NCI-H2171 treated with DMSO at 0.1 percent for 48 hours (cell line): ENCODE measurements at regions not wholly inside any gene's neighbourhood (a gene's known extent, or its start where the extent isn't known, plus 50 kb on each side); places are given as distances from the start of the nearest gene placed in this dataset.

ENCODE experiments used
- DNase-seq: peaks from one replicate; lab custom pipeline; 2025; lab: John Stamatoyannopoulos, UW

DNA sequence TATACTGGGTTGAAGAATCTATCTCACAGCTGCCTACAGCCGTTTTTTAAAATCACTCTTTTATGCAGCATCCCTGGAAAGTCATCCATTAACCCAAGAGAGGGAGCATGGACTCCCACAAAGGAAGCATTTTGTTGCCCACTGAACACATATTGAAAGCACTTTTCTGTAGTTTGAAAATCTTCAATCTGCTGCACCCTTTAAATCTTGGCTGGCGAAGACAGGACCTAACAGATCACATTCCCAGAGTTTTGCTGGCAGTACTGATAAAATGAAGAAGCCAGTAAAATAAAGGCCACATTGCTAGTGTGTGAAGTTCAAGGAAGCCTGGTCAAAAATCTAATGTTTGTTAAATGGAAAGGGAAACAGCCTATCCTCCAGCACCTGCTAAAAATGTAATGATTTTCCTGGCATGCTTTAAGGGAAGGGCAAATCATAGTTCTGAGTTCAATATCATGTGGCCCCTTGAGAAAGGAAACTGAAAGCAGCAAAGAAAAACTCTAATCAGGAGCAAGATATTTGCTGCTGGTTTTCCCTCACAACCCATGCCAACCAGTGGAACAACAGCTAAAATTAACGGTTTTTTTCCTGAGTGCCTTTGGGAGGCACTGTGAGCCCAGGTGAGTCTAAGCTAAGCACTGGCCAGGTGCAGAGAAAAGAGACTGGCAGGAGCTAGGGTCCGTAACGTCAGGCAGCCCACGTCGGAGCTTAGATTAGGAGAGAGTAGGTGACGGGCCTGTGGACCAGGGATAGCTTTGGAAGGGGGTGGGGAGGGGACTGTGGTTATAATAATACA, 97.9 kb upstream of the PALS2 start:
- DNase-seq = no peak

DNA sequence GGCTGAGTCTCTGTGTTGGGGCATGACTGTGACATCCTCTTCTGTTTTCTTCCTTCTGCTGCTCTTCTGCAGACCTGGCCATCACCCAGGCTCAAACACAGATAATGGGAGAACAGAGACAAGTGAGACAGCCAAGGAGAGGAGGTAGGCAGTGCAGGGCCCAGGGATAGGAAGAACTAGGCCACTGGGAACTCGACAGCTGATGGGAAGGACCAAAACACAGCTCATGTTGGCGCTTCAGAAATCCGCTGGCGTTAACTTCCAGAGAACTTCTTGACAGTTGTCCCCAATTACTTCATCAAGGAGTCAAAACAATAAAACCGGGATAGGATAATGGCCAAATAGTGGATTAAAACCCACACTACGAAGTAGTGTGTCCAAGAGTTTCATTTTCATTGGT, 97.0 kb upstream of the PALS2 start:
- DNase-seq = no peak

DNA sequence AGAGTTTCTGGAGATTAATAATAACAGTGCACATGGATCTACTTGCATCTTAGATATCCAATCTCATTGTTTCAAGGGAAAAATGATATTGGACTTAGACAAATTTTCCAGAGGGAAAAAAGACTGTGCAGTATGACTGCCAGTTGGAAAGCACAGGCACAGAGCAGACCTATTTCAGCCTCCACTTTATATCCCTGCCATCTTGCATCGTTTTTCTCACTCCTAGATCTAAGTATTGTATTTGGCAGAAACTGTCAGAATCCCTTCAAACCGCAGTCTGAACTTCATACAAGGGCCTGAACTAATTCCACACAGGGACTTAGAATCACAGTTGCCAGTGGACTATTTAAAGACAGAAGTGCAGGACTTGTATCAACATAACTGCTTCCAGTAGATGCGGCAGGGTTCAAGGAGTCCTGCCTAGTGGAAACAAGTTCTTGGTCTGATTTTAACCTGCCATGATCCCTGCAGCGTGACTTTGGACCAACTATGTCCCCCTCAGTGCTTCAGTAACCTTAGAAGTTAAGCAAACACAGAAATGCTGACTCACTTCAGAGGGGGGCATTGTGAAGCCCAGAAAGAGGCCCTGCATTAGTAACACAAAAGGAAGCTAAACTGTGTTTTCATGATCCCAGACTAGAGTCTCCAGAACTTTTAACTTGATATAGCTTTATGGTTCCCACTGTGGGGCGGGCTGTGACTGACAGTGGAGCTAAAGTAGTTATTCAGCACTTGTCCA, 95.7 kb upstream of the PALS2 start:
- peak; percentile 22 for DNase-seq

DNA sequence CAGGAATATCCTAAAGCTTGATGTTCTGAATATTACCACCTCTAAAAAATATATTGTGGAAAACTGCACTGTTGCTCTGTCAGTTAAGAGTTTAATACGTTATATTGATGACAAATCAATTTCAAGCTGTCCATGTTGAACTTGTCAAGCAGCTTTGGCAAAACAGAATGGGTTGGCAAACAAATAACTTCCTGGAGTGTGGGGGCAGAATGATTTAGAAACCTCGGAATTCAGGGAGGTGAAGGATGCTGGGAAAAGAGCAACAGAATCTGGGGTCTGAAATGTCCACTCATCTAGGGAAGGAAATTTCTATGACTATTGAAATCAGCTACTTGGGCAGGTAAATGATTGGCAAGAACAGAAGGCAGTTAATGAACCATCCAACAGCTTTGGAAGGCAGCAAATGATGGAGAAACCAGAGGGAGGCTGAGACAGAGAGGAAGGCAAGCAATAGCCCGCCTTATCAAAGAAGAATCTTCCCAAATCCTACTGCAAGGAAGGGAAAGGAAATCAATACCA, 95.1 kb upstream of the PALS2 start:
- peak; percentile 23 for DNase-seq

DNA sequence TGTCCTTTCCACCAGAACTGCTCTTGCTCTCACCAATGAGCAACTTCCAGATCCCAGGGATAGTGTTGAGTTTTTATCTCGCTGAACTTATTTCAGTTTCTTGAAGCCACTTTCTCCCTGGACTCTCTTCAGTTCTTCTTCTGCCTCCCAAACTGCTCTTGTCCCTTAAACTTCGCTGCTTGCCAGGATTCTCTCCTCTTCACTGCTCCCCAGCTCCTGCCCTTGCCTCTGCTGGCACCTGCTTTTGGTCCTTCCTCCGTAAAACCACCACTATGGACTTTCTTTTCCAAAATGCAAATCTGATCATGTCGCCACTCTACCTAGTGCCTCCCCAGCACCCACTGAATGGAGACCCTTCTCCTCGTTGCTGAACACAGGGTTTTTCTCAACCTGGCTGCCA, 92.8 kb upstream of the PALS2 start:
- DNase-seq = no peak

DNA sequence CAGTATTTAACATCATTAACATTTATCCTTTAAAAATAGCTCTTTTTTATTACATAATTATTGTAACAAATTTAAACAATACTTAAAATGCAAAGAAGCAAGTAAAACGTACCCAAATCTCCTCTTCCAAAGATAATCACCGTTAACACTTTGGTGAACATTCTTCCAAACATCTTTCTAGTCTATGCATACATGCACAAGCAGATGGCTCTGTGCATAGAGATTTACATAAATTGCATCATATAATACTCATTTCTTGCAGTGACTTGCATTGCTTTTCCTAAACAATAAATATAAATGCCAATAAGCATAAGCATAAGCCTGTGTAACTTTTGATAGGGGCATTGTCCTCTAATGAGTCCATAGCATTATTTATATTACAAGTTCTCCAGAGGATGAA, 89.4 kb upstream of the PALS2 start:
- DNase-seq = no peak

DNA sequence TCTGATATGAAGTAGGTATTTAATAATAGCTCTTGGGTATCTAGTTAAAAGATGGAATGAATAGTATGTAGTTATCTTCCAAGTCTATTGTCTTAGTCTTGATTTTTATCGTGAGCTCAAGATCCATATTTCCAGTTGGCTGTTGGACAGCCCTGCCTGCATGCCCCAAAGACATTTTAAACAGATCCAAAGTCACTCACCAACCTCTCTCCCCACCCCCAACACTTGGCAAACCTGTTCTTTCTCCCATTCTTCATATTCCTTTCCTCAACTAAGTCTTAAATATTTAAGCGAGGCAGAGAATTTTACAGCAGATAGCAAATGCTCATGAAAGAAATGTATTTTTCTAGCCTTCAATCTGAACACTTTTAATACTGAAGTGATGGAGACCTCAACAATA, 80.7 kb upstream of the PALS2 start:
- no peak for DNase-seq

DNA sequence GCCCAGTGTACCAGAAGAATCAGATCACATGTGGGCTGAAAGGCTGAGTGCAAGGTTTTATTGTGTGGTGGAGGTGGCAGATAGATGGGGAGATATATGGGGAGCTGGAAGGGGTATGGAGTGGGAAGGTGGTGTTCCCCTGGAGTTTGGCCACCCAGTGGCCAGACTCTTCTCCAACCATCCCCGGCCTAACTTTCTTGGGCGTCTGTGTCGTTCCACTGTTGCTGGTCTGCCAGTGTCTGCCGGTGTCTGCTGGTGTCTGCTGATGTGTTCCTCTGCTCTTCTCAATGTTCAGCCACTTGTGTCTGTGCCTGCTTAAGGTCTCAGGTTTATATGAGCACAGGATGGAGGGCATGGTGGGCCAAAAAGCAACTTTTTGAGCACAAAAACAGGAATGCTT, 78.4 kb upstream of the PALS2 start:
- no peak for DNase-seq

DNA sequence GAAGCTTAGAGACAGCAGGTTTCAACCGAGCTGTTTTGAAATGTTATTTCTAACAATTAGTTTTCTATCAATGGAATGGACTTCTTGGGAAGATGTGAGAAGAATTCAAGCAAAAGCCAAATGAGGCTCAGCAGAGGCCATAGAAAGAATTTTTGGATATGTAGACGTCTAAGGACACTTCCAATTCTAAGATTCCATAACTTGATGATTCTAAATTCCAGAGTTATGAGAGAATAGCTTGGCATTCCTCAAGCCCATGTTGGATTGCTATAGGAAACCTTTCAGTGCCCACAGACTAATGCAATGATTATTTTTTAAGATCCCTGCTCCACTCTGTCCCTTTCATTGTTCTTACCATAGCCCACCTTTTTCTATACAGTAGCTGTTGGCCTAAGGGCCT, 77.2 kb upstream of the PALS2 start:
- no peak for DNase-seq

DNA sequence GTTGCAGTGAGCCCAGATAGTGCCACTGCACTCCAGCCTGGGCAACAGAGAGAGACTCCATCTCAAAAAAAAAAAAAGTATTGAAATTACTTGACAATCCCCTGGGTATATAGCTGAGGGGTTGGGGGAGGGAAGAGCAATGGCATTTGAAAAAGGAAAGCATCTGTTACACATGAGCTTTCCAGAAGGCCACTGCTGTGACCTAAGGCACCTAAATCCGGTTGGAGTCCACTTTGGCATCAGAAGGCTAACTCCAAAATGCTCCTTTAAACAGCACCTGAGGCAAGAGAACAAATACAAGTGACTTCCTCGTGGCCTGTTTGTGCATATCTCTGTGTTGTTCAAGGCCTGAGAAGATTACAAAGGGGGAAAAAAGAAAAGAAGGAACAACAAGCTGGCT, 74.8 kb upstream of the PALS2 start:
- peak; percentile 7 for DNase-seq

DNA sequence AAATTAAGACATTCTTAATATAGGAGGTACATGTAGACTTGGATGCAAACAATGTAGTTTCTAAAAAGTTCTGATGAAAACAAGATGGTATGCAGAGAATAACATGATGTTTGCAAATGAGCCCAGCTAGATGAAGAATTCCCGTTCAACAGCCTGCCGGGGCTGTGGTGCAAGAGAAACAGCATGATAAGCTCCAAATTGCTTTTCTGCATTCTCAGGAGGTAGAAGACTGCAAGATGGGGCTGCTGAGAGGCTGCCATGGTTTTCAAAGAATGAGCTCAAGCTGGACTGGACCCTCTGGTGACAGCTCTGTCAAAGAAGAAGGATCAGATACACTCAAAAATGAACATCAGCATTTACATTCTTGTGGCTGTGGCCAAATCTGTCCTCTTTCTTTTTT, 73.4 kb upstream of the PALS2 start:
- no peak for DNase-seq

DNA sequence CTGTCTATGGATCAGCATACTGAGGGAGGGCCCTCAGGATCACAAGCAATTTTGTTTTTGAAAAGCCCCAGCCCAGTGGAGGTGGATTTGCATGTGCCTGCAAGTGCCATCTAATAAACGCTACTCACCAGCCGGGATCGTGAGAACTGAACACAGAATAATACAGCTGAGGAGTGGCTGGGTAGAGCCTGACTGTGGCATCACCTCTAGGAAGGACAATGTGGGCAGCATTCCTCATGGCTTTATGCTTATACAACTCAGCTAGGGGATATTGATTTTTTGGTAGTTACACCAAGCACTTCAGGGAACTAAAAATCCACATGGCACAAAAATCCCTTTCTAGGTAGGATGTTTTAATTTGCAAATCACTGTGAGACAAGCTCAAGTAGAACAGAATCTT, 72.7 kb upstream of the PALS2 start:
- no peak for DNase-seq

DNA sequence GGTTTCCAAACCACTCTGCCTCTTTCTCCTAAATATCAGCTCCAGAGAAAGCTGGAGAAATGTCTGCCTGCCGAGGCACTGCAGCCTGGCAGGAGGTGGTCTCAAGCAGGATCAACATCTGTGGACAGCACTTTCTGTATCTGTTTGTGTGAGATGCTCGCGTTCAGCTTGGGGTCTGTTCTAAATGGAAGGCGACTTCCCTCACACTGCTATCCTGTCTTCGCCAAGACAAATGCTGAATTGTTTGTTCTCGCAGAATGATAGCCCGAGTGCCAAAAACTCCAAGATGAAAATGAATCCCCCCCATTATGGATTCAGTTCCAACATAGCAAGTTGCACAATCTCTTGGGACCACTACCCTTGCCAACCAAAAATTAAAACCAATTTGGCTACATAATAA, 72.2 kb upstream of the PALS2 start:
- no peak for DNase-seq

DNA sequence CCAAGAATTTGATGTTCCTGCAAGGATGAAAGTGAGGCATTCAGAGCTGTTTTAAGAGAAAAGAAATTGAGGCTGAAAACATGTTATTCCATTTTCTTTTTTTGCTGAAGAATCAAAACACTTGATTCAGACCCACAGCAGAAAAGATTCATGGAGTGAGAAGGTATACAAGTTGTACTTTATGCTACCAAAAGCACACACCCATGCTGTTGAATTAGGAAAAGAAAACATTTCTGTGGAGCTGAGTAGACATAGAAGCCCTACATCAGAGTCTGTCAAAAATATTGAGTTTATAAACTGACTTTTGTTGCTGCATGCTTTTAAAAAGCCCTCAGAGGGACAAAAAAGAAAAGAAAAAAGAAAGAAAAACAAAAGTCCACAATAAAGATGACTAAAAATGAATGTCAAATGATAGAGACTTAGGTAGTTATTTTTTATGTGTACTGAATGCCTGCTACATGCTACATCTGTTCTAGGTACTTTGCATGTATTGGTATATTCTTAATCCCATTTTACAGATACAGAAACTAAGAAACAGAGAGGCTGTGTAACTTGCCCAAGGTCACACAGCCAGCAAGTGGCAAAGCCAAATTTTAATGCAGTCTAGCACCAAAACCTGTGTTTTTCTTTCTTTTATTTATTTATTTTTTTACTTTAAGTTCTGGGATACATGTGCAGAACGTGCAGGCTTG, 71.7 kb upstream of the PALS2 start:
- DNase-seq = no peak

DNA sequence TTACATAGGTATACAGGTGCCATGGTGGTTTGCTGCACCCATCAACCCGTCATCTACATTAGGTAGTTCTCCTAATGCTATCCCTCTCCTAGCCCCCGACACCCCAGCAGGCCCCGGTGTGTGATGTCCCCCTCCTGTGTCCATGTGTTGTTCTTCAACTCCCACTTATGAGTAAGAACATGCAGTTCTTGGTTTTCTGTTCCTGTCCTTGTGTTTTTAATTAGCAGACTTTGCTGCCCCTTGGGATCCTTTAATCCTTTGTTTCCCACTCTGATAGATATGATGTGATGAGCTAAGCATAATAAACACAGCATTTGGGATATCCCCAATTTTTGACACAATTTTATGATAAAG, 71.1 kb upstream of the PALS2 start:
- DNase-seq = no peak

DNA sequence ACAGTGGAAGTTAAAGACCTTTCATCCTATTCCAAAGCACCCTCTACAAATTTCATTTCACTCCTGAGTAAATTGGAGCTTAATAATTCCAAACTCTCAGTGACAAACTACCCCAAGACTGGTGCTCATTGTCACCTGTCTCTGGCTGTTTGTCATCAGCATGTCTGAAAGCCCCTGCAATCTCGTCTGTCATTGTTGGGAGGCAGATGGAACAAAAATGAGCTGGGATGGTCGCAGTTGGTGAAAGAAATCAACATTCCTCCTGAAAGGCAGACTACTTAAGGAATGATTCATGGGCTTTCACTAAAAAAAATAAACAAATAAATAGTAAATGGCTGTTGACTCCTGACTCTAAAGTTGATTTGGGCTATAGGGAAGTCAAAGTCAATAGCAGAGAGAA, 69.7 kb upstream of the PALS2 start:
- DNase-seq = no peak

DNA sequence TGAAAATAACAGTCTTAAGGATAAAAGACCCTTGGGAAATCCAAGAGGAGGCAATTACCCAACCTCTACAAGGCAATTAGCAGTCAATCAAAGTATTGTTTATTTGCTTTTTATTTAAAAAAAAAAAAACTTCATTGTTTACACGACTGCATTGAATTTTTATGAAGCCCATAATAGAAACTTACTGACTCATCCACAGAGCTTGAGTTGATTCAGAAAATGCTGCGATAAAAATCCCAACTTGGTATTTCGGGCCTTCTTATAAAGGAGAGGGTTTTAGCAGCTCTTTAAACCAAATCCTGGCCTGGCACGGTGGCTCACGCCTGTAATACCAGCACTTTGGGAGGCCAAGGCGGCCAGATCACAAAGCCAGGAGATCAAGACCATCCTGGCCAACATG, 69.2 kb upstream of the PALS2 start:
- DNase-seq = no peak

DNA sequence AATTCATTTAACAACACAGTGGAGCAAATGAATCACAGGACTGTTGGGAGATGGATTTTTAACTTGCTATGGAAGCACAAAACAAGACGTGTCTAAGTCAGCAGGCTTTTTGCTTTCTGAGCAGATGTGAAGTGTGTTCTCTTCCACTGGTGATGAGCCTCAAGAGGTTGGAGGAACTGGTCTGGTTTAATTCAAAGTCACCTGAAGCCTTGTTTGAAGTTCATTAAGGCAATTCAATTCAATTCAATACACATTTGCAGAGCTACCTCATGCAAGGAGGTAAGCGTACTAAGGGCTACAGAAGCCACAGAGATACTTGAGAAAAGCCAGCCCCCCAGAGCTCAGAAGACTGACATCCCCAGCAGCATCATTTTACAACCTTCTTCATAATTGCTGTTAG, 68.4 kb upstream of the PALS2 start:
- DNase-seq = no peak

DNA sequence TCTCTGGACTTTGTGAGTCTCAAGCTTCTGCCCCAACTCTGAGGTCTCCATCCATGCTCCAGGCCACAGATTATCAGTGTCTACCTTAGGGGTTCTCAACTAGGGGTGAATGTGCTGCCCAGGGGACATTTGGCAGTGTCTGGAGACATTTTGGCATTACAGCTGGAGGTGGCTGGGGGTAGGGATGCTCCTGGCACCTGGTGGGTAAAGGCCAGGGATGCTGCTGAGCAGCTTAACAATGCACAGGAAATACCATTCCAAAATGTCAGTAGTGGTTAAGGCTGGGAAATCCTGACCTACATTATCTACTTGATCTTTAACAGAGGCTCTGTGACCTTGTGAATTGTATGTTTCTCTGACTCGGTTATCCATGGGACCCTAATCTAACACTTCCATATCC, 67.3 kb upstream of the PALS2 start:
- no peak for DNase-seq

DNA sequence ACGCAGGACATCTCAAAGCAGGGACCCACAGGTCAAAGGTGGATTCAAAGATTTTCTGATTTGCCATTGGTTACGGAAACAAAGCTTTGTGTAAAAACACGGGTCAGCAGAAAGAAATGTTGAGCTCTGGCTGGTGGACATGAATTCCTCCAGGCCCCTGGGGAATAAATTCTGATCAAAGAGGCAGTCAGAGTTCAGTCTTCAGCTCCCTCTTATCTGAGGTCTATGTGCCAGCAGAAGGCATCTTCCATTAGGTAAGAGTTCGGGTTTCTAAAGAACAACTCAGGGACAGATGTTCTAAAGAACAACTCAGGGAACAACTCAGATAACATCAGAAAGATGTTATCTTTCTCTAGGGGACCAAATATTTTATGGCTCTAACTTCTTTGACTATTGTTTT, 64.9 kb upstream of the PALS2 start:
- peak; percentile 31 for DNase-seq

DNA sequence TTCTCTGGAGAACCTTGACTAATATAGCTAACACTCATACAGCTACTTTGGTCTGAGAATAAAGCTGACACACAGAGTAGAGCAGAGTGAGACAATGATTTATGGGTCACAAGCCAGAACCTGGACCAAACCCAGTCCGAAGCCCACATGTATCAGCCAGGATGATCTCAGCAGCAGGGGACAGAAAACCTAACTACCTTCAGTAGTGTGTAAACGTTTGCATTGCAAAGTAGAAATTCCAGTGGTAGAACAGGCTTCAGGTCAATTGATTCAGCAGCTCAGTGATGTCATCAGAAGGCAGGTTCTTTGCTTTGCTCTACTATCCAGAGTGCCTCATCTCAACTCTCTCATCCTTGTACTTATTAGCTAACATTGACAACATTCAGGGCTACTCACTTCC, 62.5 kb upstream of the PALS2 start:
- no peak for DNase-seq

DNA sequence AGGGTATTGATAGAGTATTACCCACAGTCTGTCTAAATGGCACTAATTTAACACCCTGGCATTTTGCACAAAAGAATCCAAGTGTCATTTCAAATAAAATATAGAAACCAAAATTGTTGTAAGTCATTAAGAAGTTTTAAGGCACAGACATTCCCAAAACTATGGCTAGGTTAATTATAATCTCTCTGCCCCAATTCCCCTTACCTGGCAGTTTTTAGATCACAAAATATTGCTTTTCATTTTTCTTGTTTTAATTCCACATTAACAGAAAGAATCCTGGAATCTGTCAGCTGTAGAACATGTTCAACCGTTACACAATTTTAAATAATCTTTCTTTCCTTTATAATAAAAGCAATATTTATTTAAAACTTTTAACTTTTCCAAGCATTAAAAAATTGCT, 56.1 kb upstream of the PALS2 start:
- DNase-seq = no peak
